Islet of Langerhans (tissue), 1 donor: ENCODE measurements at regions not wholly inside any gene's neighbourhood (a gene's known extent, or its start where the extent isn't known, plus 50 kb on each side); places are given as distances from the start of the nearest gene placed in this dataset.
"Not testable (repeated sequence)": the region's sequence is repeated elsewhere in the genome, so short reads cannot be mapped to it uniquely, and the experiment has no call there.

Source experiments
- FAIRE-seq: peaks from one replicate; lab custom pipeline; 2011; peaks lifted over from hg19 to GRCh38; lab: Jason Lieb, UNC

DNA sequence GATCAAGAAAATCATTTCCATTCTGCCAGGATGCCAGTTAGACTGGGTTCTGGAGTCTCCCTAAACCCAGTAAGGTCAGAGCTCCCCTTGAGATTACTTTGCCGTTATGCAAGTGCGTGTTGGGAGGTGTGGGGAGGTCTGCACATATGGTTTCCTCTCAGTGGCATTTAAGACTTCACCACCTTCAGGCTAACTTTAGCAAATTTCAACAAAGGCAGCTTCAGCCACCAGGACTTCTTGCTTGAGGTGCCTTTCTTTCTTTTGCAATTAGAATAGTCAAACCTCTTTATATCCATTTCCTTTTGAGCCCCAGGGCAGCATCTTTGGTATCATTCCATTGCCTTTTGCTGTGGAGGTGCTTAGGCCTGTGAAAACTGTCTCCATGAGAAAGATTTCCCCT lies 117.2 kb upstream of the CCND2 start:
- FAIRE-seq = no peak

- no peak for FAIRE-seq
These were observed 118.8 kb upstream of the CCND2 start for GRCh38 chr12:4154672-4155225.

DNA sequence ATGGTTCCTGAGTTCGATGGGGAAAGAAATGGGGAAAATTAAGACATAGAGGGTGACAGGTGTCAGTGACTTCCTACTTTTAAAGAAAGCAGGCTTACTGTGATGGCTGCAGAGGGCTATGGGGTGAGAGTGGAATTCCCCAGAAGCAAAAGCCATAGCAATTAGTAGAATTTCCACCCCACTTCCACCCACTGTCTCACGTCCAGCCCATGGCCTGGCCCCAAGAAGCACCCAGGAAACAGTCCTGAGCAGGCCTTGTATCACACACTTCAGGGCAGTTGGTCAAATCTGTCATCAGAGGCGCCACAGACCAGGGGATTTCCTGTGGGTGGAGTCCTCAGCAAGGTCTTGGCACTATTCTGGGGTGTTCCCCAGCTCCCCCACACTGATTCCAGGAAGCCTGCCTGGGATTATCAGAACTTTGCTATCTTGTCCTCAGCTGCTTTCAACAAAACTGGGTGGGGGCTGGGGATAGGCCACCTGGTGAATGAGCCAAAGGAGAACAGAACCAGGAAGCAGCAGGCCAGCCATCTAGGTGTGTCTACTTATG lies 120.1 kb upstream of the CCND2 start:
- FAIRE-seq = no peak

DNA sequence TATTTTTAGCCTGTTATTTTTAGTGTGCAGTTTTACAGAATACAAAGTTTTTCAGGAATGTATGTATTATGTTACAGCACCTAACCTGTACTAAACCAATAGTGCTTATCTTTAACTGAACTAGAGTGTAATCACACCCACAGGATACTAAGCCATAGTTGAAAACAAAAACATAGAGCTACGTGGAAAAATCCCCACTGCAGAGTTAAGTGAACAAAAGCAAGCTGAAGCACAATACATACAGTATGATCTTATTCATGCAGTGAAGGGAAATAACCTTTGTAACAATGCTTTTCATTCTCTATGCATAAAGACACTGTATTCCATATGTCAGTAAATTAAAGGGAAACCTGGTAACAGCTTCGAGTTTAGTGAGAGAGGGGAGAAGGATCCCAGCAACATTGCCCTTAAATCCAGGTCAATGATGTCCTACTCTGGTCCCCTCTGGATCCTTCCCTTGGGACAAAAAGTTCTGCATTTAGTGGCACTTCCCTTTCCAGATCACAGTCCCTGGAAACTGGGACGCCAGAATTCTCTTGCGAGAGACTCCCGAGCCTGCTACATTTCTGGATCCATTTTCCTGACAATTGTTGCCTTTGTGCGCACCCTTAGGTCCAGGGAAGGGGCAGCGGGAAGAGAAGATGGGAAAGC lies 121.3 kb upstream of the CCND2 start:
- no peak for FAIRE-seq

GRCh38 chr12:4151362-4152121 lies 122.0 kb upstream of the CCND2 start:
- no peak for FAIRE-seq

DNA sequence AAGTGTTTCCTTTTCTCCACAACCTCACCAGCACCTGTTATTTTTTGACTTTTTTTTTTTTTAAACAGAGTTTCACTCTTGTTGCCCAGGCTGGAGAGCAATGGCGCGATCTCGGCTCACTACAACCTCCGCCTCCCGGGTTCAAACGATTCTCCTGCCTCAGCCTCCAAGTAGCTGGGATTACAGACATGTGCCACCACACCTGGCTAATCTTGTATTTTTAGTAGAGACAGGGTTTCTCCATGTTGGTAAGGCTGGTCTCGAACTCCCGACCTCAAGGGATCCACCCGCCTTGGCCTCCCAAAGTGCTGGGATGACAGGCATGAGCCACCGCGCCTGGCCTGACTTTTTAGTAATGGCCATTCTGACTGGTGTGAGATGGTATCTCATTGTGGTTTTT lies 123.2 kb upstream of the CCND2 start:
- FAIRE-seq = not testable (repeated sequence)

DNA sequence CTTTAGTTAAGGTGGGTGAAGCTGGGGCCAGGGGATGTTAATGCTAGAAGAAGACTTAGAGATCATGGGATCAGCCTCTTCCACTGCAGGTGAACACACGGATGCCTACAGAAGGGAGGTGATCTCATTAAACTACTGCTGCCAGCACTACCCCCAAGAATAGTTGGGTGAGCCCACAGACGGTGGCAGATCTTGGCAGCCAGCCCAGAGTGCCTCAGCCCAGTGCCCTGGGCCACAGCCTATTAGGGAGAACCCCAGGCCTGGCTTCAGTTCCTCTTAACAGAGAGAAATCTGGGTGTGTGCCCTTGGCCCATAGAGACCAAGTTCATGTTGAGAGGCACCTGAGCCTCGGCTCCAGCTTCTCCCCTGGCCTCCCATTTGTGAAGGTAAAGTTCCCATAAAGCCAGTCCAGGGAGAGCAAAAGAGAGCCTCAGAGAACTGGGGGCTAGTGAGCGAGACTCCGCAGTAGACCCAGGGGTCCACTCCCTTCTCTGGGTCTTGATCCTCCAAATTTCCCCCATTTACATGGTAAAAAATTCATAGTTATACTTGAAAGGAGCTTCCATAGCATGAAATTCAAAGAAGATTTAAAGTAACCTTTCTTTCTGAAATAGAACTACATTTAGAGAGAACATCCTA lies 125.0 kb upstream of the CCND2 start:
- FAIRE-seq = no peak

GRCh38 chr12:4147031-4147481 lies 126.5 kb upstream of the CCND2 start:
- no peak for FAIRE-seq

DNA sequence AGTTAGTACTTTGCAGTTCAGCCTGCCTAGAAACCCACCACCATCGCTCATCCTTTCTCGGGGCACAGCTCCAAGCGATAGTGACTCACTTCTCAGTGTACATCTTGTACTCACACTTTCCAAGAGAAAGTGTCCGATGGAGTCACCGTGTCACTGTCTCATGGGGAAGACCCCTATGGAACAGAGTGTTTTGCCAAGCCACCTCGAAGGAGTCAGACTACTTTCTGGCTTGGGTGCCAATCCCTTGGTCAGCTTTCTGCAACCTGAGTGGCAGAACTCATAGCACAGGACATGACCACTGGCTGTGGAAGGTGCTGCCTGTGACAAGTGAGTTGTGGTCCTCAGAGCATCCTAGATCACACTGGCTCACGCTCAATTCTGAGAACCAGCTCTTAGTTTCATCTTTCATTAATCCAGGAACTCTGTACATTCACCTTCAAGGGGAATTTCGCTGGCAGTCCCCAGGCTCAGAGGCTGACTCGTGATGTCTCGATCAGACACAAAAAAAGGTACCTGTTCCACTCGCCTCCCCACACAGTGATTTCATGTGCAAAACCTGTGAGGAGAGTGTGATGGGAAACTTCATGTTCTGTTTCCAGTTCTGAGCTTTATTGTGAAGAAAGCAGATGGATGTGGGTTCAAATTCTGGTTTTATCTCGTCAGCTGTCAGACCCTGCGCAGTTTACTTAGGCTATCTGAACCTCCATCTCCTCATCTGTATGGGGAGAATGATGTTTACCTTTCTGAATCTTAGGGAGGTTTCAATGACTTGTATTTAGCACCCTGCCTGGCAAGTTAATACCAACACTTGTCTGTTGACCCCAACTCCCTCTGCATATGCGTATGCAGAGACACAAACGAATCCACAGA lies 127.3 kb upstream of the CCND2 start:
- FAIRE-seq = no peak

DNA sequence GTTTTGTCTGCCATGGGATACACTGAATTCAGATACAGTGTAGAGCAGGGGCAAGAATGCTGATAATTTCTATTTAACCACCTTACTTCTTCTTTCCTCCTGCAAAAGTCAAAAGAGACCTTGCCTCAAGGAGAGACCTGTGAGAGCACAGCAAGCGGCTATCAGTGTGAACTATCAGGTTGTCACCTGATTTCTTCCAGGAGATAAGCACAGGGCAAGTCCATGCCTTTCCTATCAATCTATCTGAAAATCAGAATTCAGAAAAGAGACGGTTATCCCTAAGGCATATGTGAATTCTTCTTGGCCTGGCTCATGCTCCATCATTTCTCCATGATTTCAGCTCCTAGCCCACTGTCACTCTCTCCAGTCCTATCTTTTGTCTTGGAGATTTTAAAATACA lies 128.9 kb upstream of the CCND2 start:
- FAIRE-seq = no peak

DNA sequence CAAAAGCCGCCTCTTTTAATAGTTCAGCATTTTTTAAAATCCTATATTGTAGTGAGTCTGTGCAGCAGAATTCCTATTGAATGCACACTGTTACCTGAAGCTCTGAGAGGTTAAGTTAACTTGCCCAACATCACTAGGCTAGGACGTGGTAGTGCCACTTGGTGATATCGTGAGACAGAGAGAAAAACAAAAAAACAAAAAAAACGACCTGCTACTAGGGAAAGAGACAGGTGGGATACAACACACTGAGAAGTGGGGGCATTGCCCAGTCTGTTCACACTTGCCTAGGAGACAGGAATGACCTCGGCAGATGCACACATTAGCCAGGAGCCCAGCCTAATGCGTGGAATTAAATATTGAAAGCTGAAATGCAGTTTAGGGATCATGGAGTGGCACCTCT lies 129.7 kb upstream of the CCND2 start:
- no peak for FAIRE-seq

DNA sequence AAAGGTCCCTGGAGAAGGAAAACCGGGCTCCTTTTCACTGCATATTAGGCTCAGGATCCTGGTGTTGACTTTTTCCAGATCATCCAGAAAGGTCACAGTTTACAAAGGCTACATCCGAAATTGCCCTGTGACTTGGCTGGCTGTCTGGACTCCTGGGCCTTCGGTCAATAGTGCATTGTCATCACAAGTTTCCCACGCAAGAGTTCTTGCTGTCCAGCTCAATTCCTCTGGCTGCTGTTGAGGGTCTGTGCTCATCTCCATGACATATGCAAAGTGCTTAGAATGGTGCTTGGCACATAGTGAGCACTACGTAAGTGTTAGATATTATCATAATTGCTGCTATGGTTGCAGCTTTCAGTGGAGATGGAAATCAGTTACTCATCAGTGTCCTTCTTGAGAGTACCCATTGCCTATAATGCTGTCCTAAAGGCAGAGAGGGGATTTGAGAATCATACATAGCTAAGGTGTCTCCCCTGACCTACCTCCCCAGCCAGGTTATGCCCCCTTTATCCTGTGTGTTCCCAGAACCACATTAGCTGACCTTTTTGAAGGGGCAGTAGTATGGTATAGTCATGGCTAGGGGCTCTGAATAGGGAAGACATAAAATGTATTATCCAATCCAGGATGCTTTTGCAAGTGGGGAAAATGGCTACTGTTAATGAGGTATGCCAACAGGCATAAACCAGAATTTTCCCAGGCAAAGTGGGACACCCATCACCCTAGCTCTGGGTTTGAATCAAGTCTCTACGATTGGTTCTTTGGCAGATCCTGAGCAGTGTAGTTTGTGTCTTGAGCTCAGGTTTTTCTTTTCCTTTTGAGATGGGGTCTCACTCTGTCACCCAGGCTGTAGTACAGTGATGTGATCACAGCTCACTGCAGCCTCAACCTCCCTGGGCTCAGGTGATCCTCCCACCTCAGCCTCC lies 132.0 kb upstream of the CCND2 start:
- no peak for FAIRE-seq

- no peak for FAIRE-seq
These were observed 132.8 kb upstream of the CCND2 start for GRCh38 chr12:4140581-4141301.

GRCh38 chr12:4139191-4139590 lies 134.4 kb upstream of the CCND2 start:
- FAIRE-seq = no peak

GRCh38 chr12:4138532-4138931 lies 135.0 kb upstream of the CCND2 start:
- FAIRE-seq = not testable (repeated sequence)

DNA sequence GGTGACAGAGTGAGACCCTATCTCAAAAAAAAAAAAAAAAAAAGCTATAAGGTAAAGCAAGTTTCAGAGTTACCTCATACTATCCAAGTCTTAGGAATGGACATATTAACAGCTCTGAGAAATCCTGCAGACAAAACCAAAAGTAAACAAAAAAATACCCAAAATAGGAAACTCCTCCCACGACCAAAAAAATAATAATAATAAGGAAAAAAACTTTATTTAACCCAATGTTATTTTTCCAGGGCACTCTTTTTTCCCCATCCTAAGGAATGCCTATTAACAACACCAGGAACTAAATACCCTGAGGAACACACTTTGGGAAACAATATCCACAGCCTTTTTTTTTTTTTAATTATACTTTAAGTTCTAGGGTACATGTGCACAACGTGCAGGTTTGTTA lies 135.5 kb upstream of the CCND2 start:
- no peak for FAIRE-seq

DNA sequence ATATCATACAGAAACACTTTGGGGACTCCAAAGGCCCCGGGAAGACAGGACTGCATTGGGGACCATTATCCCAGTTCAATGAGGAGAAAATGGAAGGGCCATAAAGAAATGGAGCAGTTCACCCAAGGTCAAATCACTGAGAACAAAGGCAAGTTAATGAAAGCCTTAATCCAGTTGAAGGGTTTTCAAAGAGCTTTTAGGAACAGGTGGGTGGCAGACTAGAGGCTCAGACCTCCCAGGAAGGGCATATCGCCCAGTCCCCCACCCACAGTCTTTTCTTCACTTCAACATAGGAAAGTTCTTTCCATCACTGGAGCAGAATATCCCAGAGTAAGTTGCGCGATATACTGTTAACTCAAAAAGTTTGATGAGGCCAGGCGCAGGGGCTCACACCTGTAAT lies 136.1 kb upstream of the CCND2 start:
- no peak for FAIRE-seq

DNA sequence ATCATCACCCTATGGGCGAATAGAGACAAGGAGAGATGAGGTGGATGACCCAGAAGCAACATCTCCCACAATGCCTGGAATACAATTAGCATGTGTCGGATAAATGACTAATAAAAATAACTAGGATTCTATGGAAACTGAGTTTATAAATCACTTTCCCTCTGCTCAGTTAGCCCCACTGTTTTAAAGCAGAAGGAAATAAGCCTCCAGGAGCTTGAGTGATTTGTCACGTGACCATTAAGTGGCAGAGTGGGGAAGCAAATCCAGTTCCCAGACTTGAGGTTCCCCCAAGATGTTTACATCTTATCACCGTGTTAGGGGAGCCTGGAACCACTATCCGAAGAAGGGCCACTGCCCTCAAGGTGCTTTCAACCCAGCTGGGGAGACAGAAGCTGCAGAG lies 136.5 kb upstream of the CCND2 start:
- no peak for FAIRE-seq

GRCh38 chr12:4135919-4136605 lies 137.5 kb upstream of the CCND2 start:
- FAIRE-seq = no peak
